Smooth muscle cell (in vitro differentiated cells): ENCODE measurements at regions not wholly inside any gene's neighbourhood (a gene's known extent, or its start where the extent isn't known, plus 50 kb on each side); places are given as distances from the start of the nearest gene placed in this dataset.

Source experiments
- DNase-seq: peaks from one replicate; lab custom pipeline; 2025; ENCODE audit not compliant: unreplicated experiment; lab: John Stamatoyannopoulos, UW
- H2AFZ ChIP-seq: fragments of 200-600 bp; sonication (generic); 2 replicates; pipeline ENCODE4 v1.6.0; 2016; ENCODE audit warnings: antibody characterized with exemption, low read depth, mild to moderate bottlenecking
- H3F3A ChIP-seq: fragments of 200-600 bp; sonication (generic); 2 replicates; pipeline ENCODE4 v1.6.0; 2017; ENCODE audit warnings: antibody characterized with exemption, low read depth
- H3K27ac ChIP-seq: fragments of 200-600 bp; sonication (generic); 2 replicates; pipeline ENCODE4 v1.5.1; 2016; ENCODE audit warnings: low read depth, mild to moderate bottlenecking
- H3K27me3 ChIP-seq: fragments of 200-600 bp; sonication (generic); 2 replicates; pipeline ENCODE4 v1.6.1; 2016; ENCODE audit warnings: low read depth, mild to moderate bottlenecking
- H3K36me3 ChIP-seq: fragments of 200-600 bp; sonication (generic); 2 replicates; pipeline ENCODE4 v1.5.1; 2016; ENCODE audit warnings: low read depth
- H3K4me1 ChIP-seq: fragments of 200-600 bp; sonication (generic); 2 replicates; pipeline ENCODE4 v1.5.1; 2016; ENCODE audit warnings: low read depth
- H3K4me2 ChIP-seq: fragments of 200-600 bp; sonication (generic); 2 replicates; pipeline ENCODE4 v1.6.0; 2016; ENCODE audit warnings: mild to moderate bottlenecking
- H3K4me3 ChIP-seq: fragments of 200-600 bp; sonication (generic); 2 replicates; pipeline ENCODE4 v1.5.1; 2016; ENCODE audit warnings: mild to moderate bottlenecking
- H3K79me2 ChIP-seq: fragments of 200-600 bp; sonication (generic); 2 replicates; pipeline ENCODE4 v1.6.0; 2016; ENCODE audit warnings: low read depth, mild to moderate bottlenecking
- H3K9ac ChIP-seq: fragments of 200-600 bp; sonication (generic); 2 replicates; pipeline ENCODE4 v1.6.0; 2016; ENCODE audit warnings: low read depth
- H3K9me3 ChIP-seq: fragments of 200-600 bp; sonication (generic); replicated peaks from 2 replicates; pipeline ENCODE4 v1.5.1; 2016; ENCODE audit warnings: low read depth
- H4K20me1 ChIP-seq: fragments of 200-600 bp; sonication (generic); 2 replicates; pipeline ENCODE4 v1.6.0; 2016; ENCODE audit warnings: low read depth
- WGBS: methylation state at CpG from one replicate; pipeline ENCODE4 v1.1.7; 2016; ENCODE audit warnings: low lambda C conversion rate; 5-methylcytosine and 5-hydroxymethylcytosine counted together
- TF ChIP-seq, protein P1 (sequence below): fragments of 200-600 bp; sonication (generic); IDR thresholded peaks from 2 replicates; pipeline ENCODE4 v1.5.1; 2017; ENCODE audit warnings: borderline replicate concordance, mild to moderate bottlenecking, antibody characterized with exemption; ENCODE audit not compliant: insufficient read depth, poor library complexity, severe bottlenecking

DNA sequence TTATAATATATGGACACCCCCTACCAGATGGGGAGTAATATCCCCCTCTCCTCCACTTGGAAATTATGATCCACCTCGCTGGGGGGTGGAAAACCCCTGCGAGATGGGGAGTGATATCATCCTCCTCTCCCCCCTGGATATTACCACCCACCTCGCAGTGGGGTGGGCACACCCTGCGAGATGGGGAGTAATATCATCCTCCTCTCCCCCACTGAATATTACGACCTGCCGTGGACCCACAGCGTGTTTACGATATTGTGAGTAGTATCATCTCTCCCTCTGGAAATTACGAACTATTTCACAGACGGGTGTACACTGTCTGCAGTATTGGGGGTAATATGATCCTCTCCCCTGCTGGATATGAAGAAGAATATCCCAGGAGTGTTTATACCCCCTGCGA, 228.3 kb upstream of the WSCD1 start:
- DNase-seq, result no peak
- TF ChIP-seq, protein P1, sequence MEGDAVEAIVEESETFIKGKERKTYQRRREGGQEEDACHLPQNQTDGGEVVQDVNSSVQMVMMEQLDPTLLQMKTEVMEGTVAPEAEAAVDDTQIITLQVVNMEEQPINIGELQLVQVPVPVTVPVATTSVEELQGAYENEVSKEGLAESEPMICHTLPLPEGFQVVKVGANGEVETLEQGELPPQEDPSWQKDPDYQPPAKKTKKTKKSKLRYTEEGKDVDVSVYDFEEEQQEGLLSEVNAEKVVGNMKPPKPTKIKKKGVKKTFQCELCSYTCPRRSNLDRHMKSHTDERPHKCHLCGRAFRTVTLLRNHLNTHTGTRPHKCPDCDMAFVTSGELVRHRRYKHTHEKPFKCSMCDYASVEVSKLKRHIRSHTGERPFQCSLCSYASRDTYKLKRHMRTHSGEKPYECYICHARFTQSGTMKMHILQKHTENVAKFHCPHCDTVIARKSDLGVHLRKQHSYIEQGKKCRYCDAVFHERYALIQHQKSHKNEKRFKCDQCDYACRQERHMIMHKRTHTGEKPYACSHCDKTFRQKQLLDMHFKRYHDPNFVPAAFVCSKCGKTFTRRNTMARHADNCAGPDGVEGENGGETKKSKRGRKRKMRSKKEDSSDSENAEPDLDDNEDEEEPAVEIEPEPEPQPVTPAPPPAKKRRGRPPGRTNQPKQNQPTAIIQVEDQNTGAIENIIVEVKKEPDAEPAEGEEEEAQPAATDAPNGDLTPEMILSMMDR, result no peak

DNA sequence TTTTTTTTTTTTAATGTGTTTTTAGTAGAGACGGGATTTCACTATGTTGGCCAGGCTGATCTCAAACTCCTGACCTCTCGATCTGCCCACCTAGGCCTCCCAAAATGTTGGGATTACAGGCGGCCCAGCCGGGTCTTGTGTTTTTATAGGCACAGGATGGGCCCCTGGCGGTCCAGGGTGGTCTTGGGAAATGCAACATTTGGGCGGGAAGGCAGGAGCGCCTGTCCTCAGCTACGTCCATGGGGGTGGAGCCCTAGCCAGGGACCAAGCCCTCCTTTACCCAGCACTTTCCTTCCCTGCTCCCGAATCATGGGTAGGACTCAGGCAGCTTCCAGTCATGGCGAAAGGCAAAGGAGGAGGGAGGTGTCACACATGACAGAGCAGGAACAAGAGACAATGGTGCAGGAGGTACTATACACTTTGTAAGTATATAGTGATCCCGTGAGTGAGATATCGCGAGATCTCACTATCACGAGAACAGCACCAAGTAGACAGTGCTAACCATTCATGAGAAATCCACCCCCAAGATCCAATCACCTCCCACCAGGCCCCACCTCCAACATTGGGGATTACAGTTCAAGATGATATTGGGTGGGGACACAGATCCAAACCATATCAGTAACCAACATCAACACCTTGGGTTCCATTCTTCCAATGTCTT, 226.7 kb upstream of the WSCD1 start:
- no peak for DNase-seq
- H3K79me2 ChIP-seq, result no peaks in the 10 kb centered on the region
- H3K9ac ChIP-seq, result no peak overlapping the region
- no peaks in the 10 kb centered on the region for H3K4me1 ChIP-seq
- TF ChIP-seq, protein P1, result no peak
- no peak overlapping the region for H2AFZ ChIP-seq
- no peaks in the 10 kb centered on the region for H4K20me1 ChIP-seq
- WGBS, result 94% methylated on average over 13 of the region's 14 CpGs
- no peaks in the 10 kb centered on the region for H3K9me3 ChIP-seq
- no peak overlapping the region for H3K4me3 ChIP-seq
- H3K27me3 ChIP-seq, result no peaks in the 10 kb centered on the region
- no peak overlapping the region for H3K4me2 ChIP-seq
- no peaks in the 10 kb centered on the region for H3K36me3 ChIP-seq
- no peaks in the 10 kb centered on the region for H3F3A ChIP-seq
- H3K27ac ChIP-seq, result no peak overlapping the region

More for the DNA sequence above, 228.3 kb upstream of the WSCD1 start:
- Histone ChIP-seq H3K79me2 (no peaks in the 10 kb centered on the region), H3K4me1 (no peaks in the 10 kb centered on the region), H3F3A (no peaks in the 10 kb centered on the region), H3K27me3 (no peaks in the 10 kb centered on the region), H3K27ac (no peak overlapping the region), H3K9ac (no peak overlapping the region), H3K4me3 (no peak overlapping the region), H2AFZ (no peak overlapping the region), H3K4me2 (no peak overlapping the region), H3K9me3 (no peaks in the 10 kb centered on the region), H4K20me1 (no peaks in the 10 kb centered on the region), H3K36me3 (no peaks in the 10 kb centered on the region)
- WGBS, result 92% methylated on average over 11 of the region's 11 CpGs

DNA sequence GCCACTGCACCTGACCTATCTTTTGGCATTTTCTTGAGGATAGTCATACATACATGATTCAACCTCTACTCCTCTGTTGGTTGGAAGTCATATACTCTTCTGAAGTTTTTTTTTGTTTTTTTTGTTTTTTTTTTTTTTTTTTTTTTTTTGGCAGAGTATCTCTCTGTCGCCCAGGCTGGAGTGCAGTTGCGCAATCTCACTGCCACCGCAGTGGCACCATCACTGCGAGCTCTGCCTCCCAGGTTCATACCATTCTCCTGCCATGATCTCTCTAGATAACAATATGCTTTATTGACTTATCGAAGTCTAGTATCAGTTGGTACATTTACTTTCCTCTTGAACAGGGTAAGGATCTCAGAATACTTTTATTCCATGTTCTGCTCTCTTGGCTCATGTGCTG, 224.2 kb upstream of the WSCD1 start:
- H3K4me2 ChIP-seq, result no peak overlapping the region
- H3K9me3 ChIP-seq, result no peaks in the 10 kb centered on the region
- H3K4me1 ChIP-seq, result no peaks in the 10 kb centered on the region
- WGBS, result 84% methylated on average over 5 of the region's 5 CpGs
- H3K79me2 ChIP-seq, result no peaks in the 10 kb centered on the region
- no peaks in the 10 kb centered on the region for H3K36me3 ChIP-seq
- TF ChIP-seq, protein P1, result no peak
- no peaks in the 10 kb centered on the region for H3K27me3 ChIP-seq
- no peak overlapping the region for H2AFZ ChIP-seq
- H4K20me1 ChIP-seq, result no peaks in the 10 kb centered on the region
- no peak overlapping the region for H3K9ac ChIP-seq
- no peak overlapping the region for H3K4me3 ChIP-seq
- DNase-seq, result no peak
- no peaks in the 10 kb centered on the region for H3F3A ChIP-seq
- H3K27ac ChIP-seq, result no peak overlapping the region
